Coronary artery (tissue), 2 donors: ENCODE measurements at regions not wholly inside any gene's neighbourhood (a gene's known extent, or its start where the extent isn't known, plus 50 kb on each side); places are given as distances from the start of the nearest gene placed in this dataset.

Experiments
- DNase-seq: peaks from one replicate; pipeline ENCODE4 v3.0.0-alpha.2; 2017; ENCODE audit warnings: low spot score
- H3K27ac ChIP-seq, 2 donors: fragments of 200-600 bp; sonication (generic); one replicate each; pipeline ENCODE4 v1.5.1; 2016 to 2019
- H3K4me3 ChIP-seq: fragments of 200-600 bp; sonication (generic); 2 replicates; pipeline ENCODE4 v1.5.1; 2016; ENCODE audit warnings: mild to moderate bottlenecking, moderate library complexity
- TF ChIP-seq, protein P1 (sequence below): fragments of 200-600 bp; sonication (generic); IDR thresholded peaks from one replicate; pipeline ENCODE4 v1.5.1; 2019; ENCODE audit warnings: antibody characterized with exemption

GRCh38 chr2:105626212-105626965 lies 118.3 kb upstream of the NCK2 start:
- no peak for DNase-seq
- Histone ChIP-seq H3K4me3 (no peak overlapping the region), H3K27ac (no peak overlapping the region)
- TF ChIP-seq, protein P1, sequence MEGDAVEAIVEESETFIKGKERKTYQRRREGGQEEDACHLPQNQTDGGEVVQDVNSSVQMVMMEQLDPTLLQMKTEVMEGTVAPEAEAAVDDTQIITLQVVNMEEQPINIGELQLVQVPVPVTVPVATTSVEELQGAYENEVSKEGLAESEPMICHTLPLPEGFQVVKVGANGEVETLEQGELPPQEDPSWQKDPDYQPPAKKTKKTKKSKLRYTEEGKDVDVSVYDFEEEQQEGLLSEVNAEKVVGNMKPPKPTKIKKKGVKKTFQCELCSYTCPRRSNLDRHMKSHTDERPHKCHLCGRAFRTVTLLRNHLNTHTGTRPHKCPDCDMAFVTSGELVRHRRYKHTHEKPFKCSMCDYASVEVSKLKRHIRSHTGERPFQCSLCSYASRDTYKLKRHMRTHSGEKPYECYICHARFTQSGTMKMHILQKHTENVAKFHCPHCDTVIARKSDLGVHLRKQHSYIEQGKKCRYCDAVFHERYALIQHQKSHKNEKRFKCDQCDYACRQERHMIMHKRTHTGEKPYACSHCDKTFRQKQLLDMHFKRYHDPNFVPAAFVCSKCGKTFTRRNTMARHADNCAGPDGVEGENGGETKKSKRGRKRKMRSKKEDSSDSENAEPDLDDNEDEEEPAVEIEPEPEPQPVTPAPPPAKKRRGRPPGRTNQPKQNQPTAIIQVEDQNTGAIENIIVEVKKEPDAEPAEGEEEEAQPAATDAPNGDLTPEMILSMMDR = no peak

GRCh38 chr2:105625632-105626031 lies 119.1 kb upstream of the NCK2 start:
- H3K4me3 ChIP-seq = no peak overlapping the region

DNA sequence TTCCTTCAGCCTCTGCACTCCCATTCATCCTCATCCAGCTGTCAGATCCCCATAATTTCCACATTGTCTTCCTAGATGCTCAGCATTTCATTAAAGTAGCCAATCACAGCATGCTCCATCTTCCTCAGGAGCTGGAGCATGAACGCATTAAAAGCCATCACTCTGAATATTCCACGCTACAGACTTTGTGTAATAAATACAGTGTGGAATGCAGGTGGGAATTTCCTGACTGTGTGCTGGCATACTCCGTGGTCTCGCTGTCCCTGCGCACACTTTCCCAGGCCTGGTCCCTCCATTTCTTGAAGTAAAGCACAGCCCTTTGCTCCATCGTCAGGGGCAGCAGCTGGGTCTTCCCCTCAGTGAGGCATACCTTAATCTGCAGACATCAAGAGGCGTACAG lies 123.7 kb upstream of the NCK2 start:
- no peak overlapping the region for H3K4me3 ChIP-seq
- TF ChIP-seq, protein P1 = no peak
- no peak overlapping the region for H3K27ac ChIP-seq
- no peak for DNase-seq

More at GRCh38 chr2:105625632-105626031, 119.1 kb upstream of the NCK2 start:
- H3K27ac ChIP-seq = no peak overlapping the region
- TF ChIP-seq, protein P1 = no peak
- DNase-seq = no peak

- H3K4me3 ChIP-seq = no peak overlapping the region
- no peak for DNase-seq
- TF ChIP-seq, protein P1 = no peak
- H3K27ac ChIP-seq = no peak overlapping the region
These were observed 126.4 kb upstream of the NCK2 start for GRCh38 chr2:105618351-105618659.

DNA sequence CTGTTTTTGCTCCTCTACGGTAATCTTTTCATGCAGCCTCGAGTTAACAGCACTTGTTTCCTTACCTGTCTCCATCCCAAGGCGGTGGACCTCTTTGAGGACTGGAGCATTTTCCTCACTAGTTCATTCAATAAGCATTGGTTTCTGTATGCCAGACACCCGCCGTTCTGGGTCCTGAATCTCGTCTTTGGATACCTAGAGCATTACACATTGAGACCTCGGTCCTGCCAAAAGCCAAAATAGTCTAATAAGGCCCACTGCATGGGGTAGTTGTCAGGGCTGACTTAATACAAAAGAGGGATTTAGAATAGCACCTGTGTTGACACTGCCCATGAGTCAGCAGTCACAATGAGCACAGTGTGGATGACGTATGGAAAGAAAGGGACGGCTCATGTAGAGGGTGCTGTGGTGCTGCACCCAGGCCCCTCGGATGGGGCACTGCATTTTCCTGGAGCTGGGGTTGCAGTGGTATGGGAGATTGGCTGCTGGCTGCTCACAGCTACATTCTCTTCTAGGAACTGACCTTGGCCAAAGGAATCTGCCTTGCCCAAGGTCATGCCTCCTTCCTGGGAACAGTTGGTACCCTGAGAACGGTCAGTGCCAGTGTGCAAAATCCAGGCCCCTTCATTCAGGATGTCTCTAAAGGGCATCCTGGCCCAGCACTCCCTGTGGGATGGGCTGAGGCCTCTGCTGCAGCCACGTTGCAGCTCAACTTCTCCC lies 126.9 kb upstream of the NCK2 start:
- Histone ChIP-seq H3K4me3 (no peak overlapping the region), H3K27ac (no peak overlapping the region)
- TF ChIP-seq, protein P1 = no peak
- no peak for DNase-seq

- TF ChIP-seq, protein P1 = no peak
- H3K4me3 ChIP-seq = no peak overlapping the region
- H3K27ac ChIP-seq = no peak overlapping the region
- DNase-seq = no peak
These were observed 129.4 kb upstream of the NCK2 start for GRCh38 chr2:105615305-105615704.
